IMR-90 (cell line): ENCODE measurements at regions not wholly inside any gene's neighbourhood (a gene's known extent, or its start where the extent isn't known, plus 50 kb on each side); places are given as distances from the start of the nearest gene placed in this dataset.

Source experiments
- CTCF ChIP-seq: conservative IDR thresholded peaks from 2 replicates; pipeline ENCODE4 v1.5.1; 2012; ENCODE audit warnings: mild to moderate bottlenecking, low read depth, low read length, improper control_type of control experiment
- FOS ChIP-seq: fragments of 150-350 bp; IDR thresholded peaks from 2 replicates; pipeline ENCODE4 v1.6.1; 2016; ENCODE audit warnings: low read depth, low read length
- MAFK ChIP-seq: IDR thresholded peaks from 2 replicates; pipeline ENCODE4 v1.6.1; 2012; ENCODE audit warnings: low read depth, low read length, improper control_type of control experiment
- MAZ ChIP-seq: IDR thresholded peaks from 2 replicates; pipeline ENCODE4 v1.6.1; 2012; ENCODE audit warnings: low read depth, mild to moderate bottlenecking, low read length, improper control_type of control experiment, moderate library complexity, borderline replicate concordance
- MXI1 ChIP-seq: IDR thresholded peaks from 2 replicates; pipeline ENCODE4 v1.6.1; 2012; ENCODE audit warnings: low read depth, mild to moderate bottlenecking, low read length, moderate library complexity, borderline replicate concordance
- POLR2A ChIP-seq: IDR thresholded peaks from 2 replicates; pipeline ENCODE4 v1.6.1; 2012; ENCODE audit warnings: mild to moderate bottlenecking, low read depth, low read length
- RCOR1 ChIP-seq: IDR thresholded peaks from 2 replicates; pipeline ENCODE4 v1.6.1; 2012; ENCODE audit warnings: mild to moderate bottlenecking, low read length, improper control_type of control experiment; ENCODE audit not compliant: insufficient replicate concordance
- SMC3 ChIP-seq: fragments of 150-350 bp; IDR thresholded peaks from 2 replicates; pipeline ENCODE4 v1.6.1; 2016; ENCODE audit warnings: low read depth, mild to moderate bottlenecking, antibody characterized with exemption, low read length, moderate library complexity
- USF2 ChIP-seq: fragments of 150-350 bp; IDR thresholded peaks from 2 replicates; pipeline ENCODE4 v1.6.1; 2017; ENCODE audit warnings: mild to moderate bottlenecking, antibody characterized with exemption, low read length, low read depth

GRCh38 chr1:13918862-13919261, 218.9 kb downstream of the PRDM2 start:
- no peak for TF ChIP-seq CTCF
- TF ChIP-seq USF2 = no peak
- no peak for TF ChIP-seq POLR2A
- TF ChIP-seq RCOR1 = no peak
- TF ChIP-seq MAFK = no peak
- no peak for TF ChIP-seq FOS
- TF ChIP-seq MAZ = no peak
- no peak for TF ChIP-seq SMC3
- no peak for TF ChIP-seq MXI1
